Body of pancreas (tissue), 4 donors: ENCODE measurements at regions not wholly inside any gene's neighbourhood (a gene's known extent, or its start where the extent isn't known, plus 50 kb on each side); places are given as distances from the start of the nearest gene placed in this dataset.

Source experiments
- ATAC-seq: fragments of 150-250 bp; one replicate; pipeline ENCODE4 v1.9.1; 2016
- DNase-seq, 4 donors: peaks; one replicate each; pipeline ENCODE4 v3.0.0-alpha.2; 2019
- H3K27ac ChIP-seq, 4 donors: fragments of 200-600 bp; sonication (generic); 1 replicate in 3 of 4; 2 replicates in 1 of 4; pipeline versions ENCODE4 v1.5.1 to v1.6.1; 2016 to 2019; ENCODE audit warnings: mild to moderate bottlenecking in 1 of 4, mixed read lengths in 1 of 4, moderate library complexity in 1 of 4
- H3K27me3 ChIP-seq, 2 donors: fragments of 200-600 bp; sonication (generic); one replicate each; pipeline ENCODE4 v1.6.0; 2016; ENCODE audit warnings: mild to moderate bottlenecking in 1 of 2
- H3K36me3 ChIP-seq, 2 donors: fragments of 200-600 bp; sonication (generic); replicated peaks in 1 of 2; 2 replicates each; pipeline ENCODE4 v1.5.1; 2016; ENCODE audit warnings: low read depth in 2 of 2; ENCODE audit not compliant: insufficient read depth in 1 of 2
- H3K4me1 ChIP-seq: fragments of 200-600 bp; sonication (generic); one replicate; pipeline ENCODE4 v1.6.0; 2016
- H3K4me3 ChIP-seq, 2 donors: fragments of 200-600 bp; sonication (generic); 1 replicate in 1 of 2; 2 replicates in 1 of 2; pipeline ENCODE4 v1.5.1; 2016 to 2019
- H3K9me3 ChIP-seq, 3 donors: fragments of 200-600 bp; sonication (generic); 1 replicate in 2 of 3; 2 replicates in 1 of 3; pipeline ENCODE4 v1.5.1; 2016
- POLR2A ChIP-seq, 3 donors: fragments of 450-650 bp; IDR thresholded peaks; one replicate each; pipeline ENCODE4 v1.6.1; 2016; ENCODE audit warnings: antibody characterized with exemption in 3 of 3, mild to moderate bottlenecking in 2 of 3
- WGBS, 2 donors: methylation state at CpG; one replicate each; pipeline ENCODE4 v1.1.5; 2017; 5-methylcytosine and 5-hydroxymethylcytosine counted together
- intact Hi-C: fragments of 100-400 bp; cut with DNase I; formaldehyde crosslinking; loops from one replicate; pipeline ENCODE4 v1.15.1; 2023
- TF ChIP-seq, protein P1 (sequence below), 7 experiments: fragments of 450-650 bp in 4 of 7; fragments of 200-600 bp in 3 of 7; sonication (generic) in 3 of 7; IDR thresholded peaks; one replicate each; pipeline ENCODE4 v1.5.1; 2016 to 2019; ENCODE audit warnings: antibody characterized with exemption in 7 of 7

GRCh38 chr6:9254251-9254650 is 818.9 kb upstream of the SLC35B3 start:
- Histone ChIP-seq H3K27me3 (no peaks in the 10 kb centered on the region), H3K9me3 (no peaks in the 10 kb centered on the region), H3K4me3 (no peak overlapping the region), H3K36me3 (no peaks in the 10 kb centered on the region), H3K4me1 (no peaks in the 10 kb centered on the region), H3K27ac (no peak overlapping the region)
- no peak for DNase-seq
- no peak for TF ChIP-seq POLR2A (IDR thresholded peaks at IDR 0.05)
- TF ChIP-seq, protein P1, sequence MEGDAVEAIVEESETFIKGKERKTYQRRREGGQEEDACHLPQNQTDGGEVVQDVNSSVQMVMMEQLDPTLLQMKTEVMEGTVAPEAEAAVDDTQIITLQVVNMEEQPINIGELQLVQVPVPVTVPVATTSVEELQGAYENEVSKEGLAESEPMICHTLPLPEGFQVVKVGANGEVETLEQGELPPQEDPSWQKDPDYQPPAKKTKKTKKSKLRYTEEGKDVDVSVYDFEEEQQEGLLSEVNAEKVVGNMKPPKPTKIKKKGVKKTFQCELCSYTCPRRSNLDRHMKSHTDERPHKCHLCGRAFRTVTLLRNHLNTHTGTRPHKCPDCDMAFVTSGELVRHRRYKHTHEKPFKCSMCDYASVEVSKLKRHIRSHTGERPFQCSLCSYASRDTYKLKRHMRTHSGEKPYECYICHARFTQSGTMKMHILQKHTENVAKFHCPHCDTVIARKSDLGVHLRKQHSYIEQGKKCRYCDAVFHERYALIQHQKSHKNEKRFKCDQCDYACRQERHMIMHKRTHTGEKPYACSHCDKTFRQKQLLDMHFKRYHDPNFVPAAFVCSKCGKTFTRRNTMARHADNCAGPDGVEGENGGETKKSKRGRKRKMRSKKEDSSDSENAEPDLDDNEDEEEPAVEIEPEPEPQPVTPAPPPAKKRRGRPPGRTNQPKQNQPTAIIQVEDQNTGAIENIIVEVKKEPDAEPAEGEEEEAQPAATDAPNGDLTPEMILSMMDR (IDR thresholded peaks at IDR 0.05): no peak
- no peak for ATAC-seq
- 83 to 86% methylated on average over 9 of the region's 9 CpGs for WGBS, 2 donors
- intact Hi-C loops: no loop called here

DNA sequence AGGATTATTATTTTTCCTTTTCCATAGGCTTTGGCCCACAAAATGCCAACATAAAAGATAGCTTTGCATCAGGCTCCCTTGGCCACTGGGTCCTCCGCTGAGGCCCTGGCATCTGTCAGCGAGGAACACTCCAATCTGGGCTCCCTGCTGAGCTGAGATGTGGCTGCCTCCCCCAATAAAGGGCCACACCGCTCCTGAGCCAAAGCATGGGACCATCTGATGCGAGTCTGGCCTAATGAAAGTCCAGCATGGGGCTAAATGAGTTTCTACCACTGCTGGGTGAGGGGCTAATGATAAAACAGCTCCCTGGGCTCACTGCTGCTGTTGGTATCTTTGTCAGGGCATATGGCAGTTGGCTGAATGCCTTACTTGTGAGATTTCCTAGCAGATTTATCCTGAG is 817.5 kb upstream of the SLC35B3 start:
- H3K9me3 ChIP-seq: no peaks in the 10 kb centered on the region
- TF ChIP-seq POLR2A (IDR thresholded peaks at IDR 0.05): no peak
- TF ChIP-seq, protein P1 (IDR thresholded peaks at IDR 0.05): no peak
- DNase-seq (no peak), ATAC-seq (no peak)
- no peaks in the 10 kb centered on the region for H3K36me3 ChIP-seq
- WGBS, 2 donors: 84 to 87% methylated on average over 4 of the region's 4 CpGs
- H3K4me3 ChIP-seq: no peak overlapping the region
- H3K27me3 ChIP-seq: no peaks in the 10 kb centered on the region
- intact Hi-C loops: no loop called here
- no peak overlapping the region for H3K27ac ChIP-seq
- H3K4me1 ChIP-seq: no peaks in the 10 kb centered on the region

- WGBS, 2 donors: 10% methylated on average over 9 of the region's 9 CpGs
- H3K9me3 ChIP-seq: no peaks in the 10 kb centered on the region
- no peak overlapping the region for H3K4me3 ChIP-seq
- peak; percentile 63 for ATAC-seq
- no peaks in the 10 kb centered on the region for H3K27me3 ChIP-seq
- TF ChIP-seq POLR2A (IDR thresholded peaks at IDR 0.05): no peak
- TF ChIP-seq, protein P1 (IDR thresholded peaks at IDR 0.05): peak; percentile 37 to 72 (median 66)
- H3K4me1 ChIP-seq: no peaks in the 10 kb centered on the region
- H3K36me3 ChIP-seq: no peaks in the 10 kb centered on the region
- no peak overlapping the region for H3K27ac ChIP-seq
- peak; percentile 53 to 60 (median 57) for DNase-seq
- intact Hi-C loops: no loop called here
Measured at GRCh38 chr6:9250852-9251251, 815.5 kb upstream of the SLC35B3 start.

DNA sequence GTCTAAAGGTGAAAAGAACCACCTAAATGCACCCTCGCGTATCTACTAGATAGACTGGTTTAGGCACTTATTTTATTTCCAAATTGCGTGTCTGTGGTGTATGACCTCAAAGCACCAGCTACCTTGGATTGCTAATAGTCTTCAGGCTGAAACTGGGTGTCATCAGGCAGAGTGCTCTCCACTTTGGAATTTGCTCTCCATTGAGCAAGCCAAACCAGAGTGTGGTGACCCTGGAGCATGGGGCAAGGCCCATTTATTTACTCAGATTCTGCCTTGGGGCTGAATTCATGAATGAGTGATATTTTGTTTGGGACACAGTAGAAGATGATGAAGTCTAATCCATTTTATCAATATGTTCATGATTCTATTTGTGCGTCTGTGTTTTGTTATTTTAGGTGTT is 812.8 kb upstream of the SLC35B3 start:
- Histone ChIP-seq H3K4me3 (no peak overlapping the region), H3K27me3 (no peaks in the 10 kb centered on the region), H3K9me3 (no peaks in the 10 kb centered on the region), H3K36me3 (no peaks in the 10 kb centered on the region), H3K4me1 (no peaks in the 10 kb centered on the region), H3K27ac (no peak overlapping the region)
- intact Hi-C loops: no loop called here
- WGBS, 2 donors: 80 to 83% methylated on average over 4 of the region's 4 CpGs
- no peak for ATAC-seq
- TF ChIP-seq, protein P1 (IDR thresholded peaks at IDR 0.05): no peak
- no peak for TF ChIP-seq POLR2A (IDR thresholded peaks at IDR 0.05)
- no peak for DNase-seq

GRCh38 chr6:9240861-9241260 is 805.5 kb upstream of the SLC35B3 start:
- no peaks in the 10 kb centered on the region for H3K27me3 ChIP-seq
- no peak for DNase-seq
- no peak for ATAC-seq
- WGBS, 2 donors: 81 to 89% methylated on average over 2 of the region's 2 CpGs
- H3K4me3 ChIP-seq: no peak overlapping the region
- H3K9me3 ChIP-seq: no peaks in the 10 kb centered on the region
- H3K36me3 ChIP-seq: no peaks in the 10 kb centered on the region
- TF ChIP-seq, protein P1 (IDR thresholded peaks at IDR 0.05): no peak
- no peak for TF ChIP-seq POLR2A (IDR thresholded peaks at IDR 0.05)
- no peaks in the 10 kb centered on the region for H3K4me1 ChIP-seq
- intact Hi-C loops: no loop called here
- H3K27ac ChIP-seq: no peak overlapping the region
